ENCODE measurements at regions not wholly inside any gene's neighbourhood (a gene's known extent, or its start where the extent isn't known, plus 50 kb on each side); places are given as distances from the start of the nearest gene placed in this dataset.

- Histone ChIP-seq H3K79me2 (ENCODE audit: control insufficient read depth, insufficient read depth, low read length) (no peaks in the 10 kb centered on the region), H3K27ac (ENCODE audit: control insufficient read depth, insufficient read depth, low read length) (no peak overlapping the region), H3K9me1 (ENCODE audit: control insufficient read depth, extremely low read depth, insufficient read depth, low read length) (no peaks in the 10 kb centered on the region), H3K27me3 (ENCODE audit: control insufficient read depth, extremely low read depth, insufficient read depth, low read length) (no peaks in the 10 kb centered on the region), H3K4me1 (ENCODE audit: control insufficient read depth, extremely low read depth, insufficient read depth, low read length) (no peaks in the 10 kb centered on the region), H3K36me3 (ENCODE audit: control insufficient read depth in 2 of 2, extremely low read depth in 1 of 2, insufficient read depth in 2 of 2, low read length in 2 of 2) (no peaks in the 10 kb centered on the region), H2AFZ (ENCODE audit: control insufficient read depth, low read length) (no peak overlapping the region), H3K4me2 (ENCODE audit: control insufficient read depth, extremely low read depth, insufficient read depth, low read depth, low read length) (no peak overlapping the region), H4K20me1 (ENCODE audit: control insufficient read depth, extremely low read depth, insufficient read depth, low read length) (no peaks in the 10 kb centered on the region), H3K9me3 (ENCODE audit: control insufficient read depth, low read depth, low read length) (peaks cover 2% of the 10 kb centered on the region), H3K9ac (ENCODE audit: control insufficient read depth, extremely low read depth, insufficient read depth, low read length) (no peak overlapping the region), H3K4me3 (ENCODE audit: control insufficient read depth in 2 of 3, extremely low read depth in 1 of 3, insufficient read depth in 2 of 3, low read depth in 1 of 3, low read length in 3 of 3) (no peak overlapping the region)
- no peak for DNase-seq (ENCODE audit: low read depth, low spot score)
- TF ChIP-seq CTCF (optimal IDR thresholded peaks at IDR 0.05 in 1 of 3, IDR thresholded peaks at IDR 0.05 in 1 of 3, conservative IDR thresholded peaks at IDR 0.05 in 1 of 3; ENCODE audit: extremely low read depth in 1 of 3, insufficient read depth in 2 of 3, low read length in 3 of 3) (no peak), EZH2 (IDR thresholded peaks at IDR 0.05; ENCODE audit: low read length) (no peak)
- dilution Hi-C loops (cut with MboI; ENCODE audit: extremely low pct_ligation_motif_present, low sequenced_read_pairs): no loop called here
- no peak for FAIRE-seq
Observed at GRCh38 chr10:9762966-9763656, 1254.6 kb upstream of the CELF2 start.

- dilution Hi-C loops (cut with MboI; ENCODE audit: extremely low pct_ligation_motif_present, low sequenced_read_pairs): no loop called here
- TF ChIP-seq EZH2 (IDR thresholded peaks at IDR 0.05; ENCODE audit: low read length) (no peak), CTCF (optimal IDR thresholded peaks at IDR 0.05 in 1 of 3, IDR thresholded peaks at IDR 0.05 in 1 of 3, conservative IDR thresholded peaks at IDR 0.05 in 1 of 3; ENCODE audit: extremely low read depth in 1 of 3, insufficient read depth in 2 of 3, low read length in 3 of 3) (no peak)
- H3K4me3 ChIP-seq (ENCODE audit: control insufficient read depth in 2 of 3, extremely low read depth in 1 of 3, insufficient read depth in 2 of 3, low read depth in 1 of 3, low read length in 3 of 3): no peak overlapping the region
- no peak overlapping the region for H3K27ac ChIP-seq (ENCODE audit: control insufficient read depth, insufficient read depth, low read length)
- H4K20me1 ChIP-seq (ENCODE audit: control insufficient read depth, extremely low read depth, insufficient read depth, low read length): no peaks in the 10 kb centered on the region
- no peaks in the 10 kb centered on the region for H3K79me2 ChIP-seq (ENCODE audit: control insufficient read depth, insufficient read depth, low read length)
- H3K36me3 ChIP-seq (ENCODE audit: control insufficient read depth in 2 of 2, extremely low read depth in 1 of 2, insufficient read depth in 2 of 2, low read length in 2 of 2): no peaks in the 10 kb centered on the region
- FAIRE-seq: no peak
- no peaks in the 10 kb centered on the region for H3K9me3 ChIP-seq (ENCODE audit: control insufficient read depth, low read depth, low read length)
- no peak overlapping the region for H2AFZ ChIP-seq (ENCODE audit: control insufficient read depth, low read length)
- no peaks in the 10 kb centered on the region for H3K27me3 ChIP-seq (ENCODE audit: control insufficient read depth, extremely low read depth, insufficient read depth, low read length)
- H3K4me2 ChIP-seq (ENCODE audit: control insufficient read depth, extremely low read depth, insufficient read depth, low read depth, low read length): no peak overlapping the region
- H3K4me1 ChIP-seq (ENCODE audit: control insufficient read depth, extremely low read depth, insufficient read depth, low read length): no peaks in the 10 kb centered on the region
- H3K9ac ChIP-seq (ENCODE audit: control insufficient read depth, extremely low read depth, insufficient read depth, low read length): no peak overlapping the region
- H3K9me1 ChIP-seq (ENCODE audit: control insufficient read depth, extremely low read depth, insufficient read depth, low read length): no peaks in the 10 kb centered on the region
- no peak for DNase-seq (ENCODE audit: low read depth, low spot score)
Observed at GRCh38 chr10:9766762-9767161, 1250.9 kb upstream of the CELF2 start.
